LNCaP clone FGC (cell line): ENCODE measurements at regions not wholly inside any gene's neighbourhood (a gene's known extent, or its start where the extent isn't known, plus 50 kb on each side); places are given as distances from the start of the nearest gene placed in this dataset.

Experiments
- DNase-seq: peaks from one replicate; pipeline ENCODE4 v3.0.0-alpha.2; 2011; ENCODE audit warnings: low read depth
- H3K4me3 ChIP-seq: 2 replicates; pipeline ENCODE4 v1.5.1; 2011; ENCODE audit warnings: mild to moderate bottlenecking, low read depth, low read length, control low read depth
- CTCF ChIP-seq: IDR thresholded peaks from 2 replicates; pipeline ENCODE4 v1.5.1; 2012; ENCODE audit warnings: mild to moderate bottlenecking; ENCODE audit not compliant: control insufficient read depth, insufficient read depth; ENCODE audit errors: extremely low read depth

- DNase-seq, result no peak
- H3K4me3 ChIP-seq, result no peak overlapping the region
- TF ChIP-seq CTCF, result no peak
These were observed 1584.3 kb upstream of the NUDT12 start for GRCh38 chr5:105146867-105147266.

DNA sequence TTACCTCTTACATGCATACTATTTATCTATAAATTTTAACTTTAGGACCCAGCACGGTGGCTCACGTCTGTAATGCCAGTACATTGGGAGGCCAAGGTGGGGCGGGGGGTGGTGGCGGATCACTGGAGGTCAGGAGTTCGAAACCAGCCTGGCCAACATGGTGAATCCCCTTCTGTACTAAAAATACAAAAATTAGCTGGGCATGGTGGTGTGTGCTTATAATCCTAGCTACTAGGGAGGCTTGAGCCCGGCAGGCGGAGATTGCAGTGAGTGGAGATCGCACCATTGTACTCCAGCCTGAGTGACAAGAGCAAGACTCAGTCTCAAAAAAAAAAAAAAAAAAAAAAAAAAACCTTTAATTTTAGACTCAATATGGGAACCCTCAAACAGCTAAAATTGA, 1582.6 kb upstream of the NUDT12 start:
- no peak for DNase-seq
- no peak overlapping the region for H3K4me3 ChIP-seq
- no peak for TF ChIP-seq CTCF

DNA sequence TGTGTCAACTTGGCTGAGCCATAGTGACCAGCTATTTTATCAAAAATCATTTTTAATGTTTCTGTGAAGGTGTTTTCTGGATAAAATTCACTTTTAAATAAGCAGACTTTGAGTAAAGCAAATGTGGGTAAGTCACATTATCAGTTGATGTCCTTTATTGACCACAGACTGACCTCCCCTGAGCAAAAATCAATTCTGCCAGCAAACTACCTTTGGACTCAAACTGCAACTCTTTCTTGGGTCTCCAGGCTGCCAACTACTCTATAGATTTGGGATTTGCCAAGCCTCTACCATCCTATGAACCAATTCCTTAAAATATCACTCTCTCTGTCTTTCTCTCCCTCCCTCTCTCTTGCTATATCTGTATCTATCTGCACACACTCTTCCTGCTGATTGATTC, 1571.7 kb upstream of the NUDT12 start:
- H3K4me3 ChIP-seq, result no peak overlapping the region
- DNase-seq, result no peak
- no peak for TF ChIP-seq CTCF

DNA sequence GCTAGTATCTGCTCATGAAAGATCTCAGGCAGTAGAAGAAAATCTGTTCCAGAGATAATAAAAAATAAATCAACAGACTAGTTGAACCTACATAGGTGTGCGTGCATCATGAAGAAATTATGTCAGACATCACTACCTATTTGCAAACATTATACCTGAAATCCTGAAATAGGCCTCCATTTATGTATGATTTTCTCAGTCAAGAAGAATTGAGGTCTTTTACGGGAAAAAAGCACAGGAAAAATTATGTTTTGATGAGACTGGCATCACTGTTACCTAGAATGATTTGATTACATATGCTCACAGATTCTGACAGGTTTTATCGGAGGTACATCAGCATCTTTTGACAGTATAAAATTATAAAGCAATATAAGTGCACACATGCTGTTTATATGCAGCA, 1570.5 kb upstream of the NUDT12 start:
- no peak for TF ChIP-seq CTCF
- no peak for DNase-seq
- no peak overlapping the region for H3K4me3 ChIP-seq

GRCh38 chr5:105132581-105132980, 1570.0 kb upstream of the NUDT12 start:
- no peak overlapping the region for H3K4me3 ChIP-seq
- DNase-seq, result no peak
- no peak for TF ChIP-seq CTCF

- TF ChIP-seq CTCF, result no peak
- DNase-seq, result no peak
- H3K4me3 ChIP-seq, result no peak overlapping the region
These were observed 1568.5 kb upstream of the NUDT12 start for GRCh38 chr5:105131045-105131444.

GRCh38 chr5:105101577-105101976, 1539.0 kb upstream of the NUDT12 start:
- DNase-seq, result no peak
- TF ChIP-seq CTCF, result no peak

More at GRCh38 chr5:105101577-105101976, 1539.0 kb upstream of the NUDT12 start:
- no peak overlapping the region for H3K4me3 ChIP-seq
